Fibroblast of lung (primary cell): ENCODE measurements at regions not wholly inside any gene's neighbourhood (a gene's known extent, or its start where the extent isn't known, plus 50 kb on each side); places are given as distances from the start of the nearest gene placed in this dataset.

Experiments
- DNase-seq, 2 donors: peaks; one replicate each; pipeline versions ENCODE4 v3.0.0 to v3.0.0-alpha.2; 2010; ENCODE audit warnings: low read depth in 2 of 2
- H2AFZ ChIP-seq: 2 replicates; pipeline ENCODE4 v1.5.1; 2012; ENCODE audit warnings: low read length, control low read depth, inconsistent platforms
- H3K27ac ChIP-seq: 2 replicates; pipeline ENCODE4 v1.5.1; 2011; ENCODE audit warnings: low read length, control low read depth; ENCODE audit not compliant: insufficient read depth
- H3K27me3 ChIP-seq: 2 replicates; pipeline ENCODE4 v1.5.1; 2011; ENCODE audit warnings: mild to moderate bottlenecking, low read length; ENCODE audit not compliant: control insufficient read depth, insufficient read depth
- H3K36me3 ChIP-seq: 2 replicates; pipeline ENCODE4 v1.5.1; 2011; ENCODE audit warnings: low read length; ENCODE audit not compliant: control insufficient read depth, insufficient read depth
- H3K4me1 ChIP-seq: 2 replicates; pipeline ENCODE4 v1.5.1; 2011; ENCODE audit warnings: low read length; ENCODE audit not compliant: control insufficient read depth, insufficient read depth; ENCODE audit errors: extremely low read depth
- H3K4me2 ChIP-seq: 2 replicates; pipeline ENCODE4 v1.5.1; 2011; ENCODE audit warnings: low read length, control low read depth; ENCODE audit not compliant: insufficient read depth; ENCODE audit errors: extremely low read depth
- H3K4me3 ChIP-seq, 4 experiments: fragments of 200-600 bp in 1 of 4; sonication (generic) in 1 of 4; replicated peaks in 1 of 4; 2 replicates each; pipeline ENCODE4 v1.5.1; 2011 to 2016; ENCODE audit warnings: low read length in 4 of 4, low read depth in 3 of 4, mild to moderate bottlenecking in 3 of 4, control low read depth in 2 of 4, inconsistent platforms in 1 of 4, mixed read lengths in 1 of 4; ENCODE audit not compliant: insufficient read depth in 1 of 4; ENCODE audit errors: control extremely low read depth in 1 of 4
- H3K79me2 ChIP-seq: 2 replicates; pipeline ENCODE4 v1.5.1; 2012; ENCODE audit warnings: mild to moderate bottlenecking, low read length, inconsistent platforms; ENCODE audit not compliant: control insufficient read depth, insufficient read depth
- H3K9ac ChIP-seq: 2 replicates; pipeline ENCODE4 v1.5.1; 2011; ENCODE audit warnings: mild to moderate bottlenecking, low read length, control low read depth; ENCODE audit not compliant: insufficient read depth
- H3K9me3 ChIP-seq: 2 replicates; pipeline ENCODE4 v1.5.1; 2012; ENCODE audit warnings: low read depth, low read length; ENCODE audit not compliant: control insufficient read depth, insufficient read depth
- H4K20me1 ChIP-seq: 2 replicates; pipeline ENCODE4 v1.5.1; 2011; ENCODE audit warnings: low read length; ENCODE audit not compliant: control insufficient read depth, insufficient read depth; ENCODE audit errors: extremely low read depth
- CTCF ChIP-seq, 2 donors: IDR thresholded peaks in 1 of 2; conservative IDR thresholded peaks in 1 of 2; 1 replicate in 1 of 2; 2 replicates in 1 of 2; pipeline ENCODE4 v1.5.1; 2011 to 2012; ENCODE audit warnings: low read length in 2 of 2, control low read depth in 1 of 2, inconsistent platforms in 1 of 2, low read depth in 1 of 2, mild to moderate bottlenecking in 1 of 2
- EZH2 ChIP-seq: IDR thresholded peaks from 2 replicates; pipeline ENCODE4 v1.5.1; 2012; ENCODE audit warnings: low read length, control low read depth, mild to moderate bottlenecking; ENCODE audit errors: missing control alignments

GRCh38 chr6:48979806-48980205 is 483.2 kb downstream of the MMUT start:
- Histone ChIP-seq H3K9me3 (no peaks in the 10 kb centered on the region), H3K36me3 (no peaks in the 10 kb centered on the region), H4K20me1 (no peaks in the 10 kb centered on the region), H3K27me3 (no peaks in the 10 kb centered on the region), H2AFZ (no peak overlapping the region), H3K79me2 (no peaks in the 10 kb centered on the region), H3K4me2 (no peak overlapping the region), H3K4me1 (no peaks in the 10 kb centered on the region), H3K27ac (no peak overlapping the region), H3K9ac (no peak overlapping the region), H3K4me3 (no peak overlapping the region)
- DNase-seq = no peak
- TF ChIP-seq EZH2 = no peak
- TF ChIP-seq CTCF (conservative IDR thresholded peaks at IDR 0.05 in 1 of 2, IDR thresholded peaks at IDR 0.05 in 1 of 2; ENCODE audit: low read depth in 1 of 2, low read length in 2 of 2) = no peak

- H3K79me2 ChIP-seq = no peaks in the 10 kb centered on the region
- DNase-seq = no peak
- H4K20me1 ChIP-seq = no peaks in the 10 kb centered on the region
- no peak overlapping the region for H3K4me3 ChIP-seq
- H2AFZ ChIP-seq = no peak overlapping the region
- no peak overlapping the region for H3K9ac ChIP-seq
- TF ChIP-seq CTCF (conservative IDR thresholded peaks at IDR 0.05 in 1 of 2, IDR thresholded peaks at IDR 0.05 in 1 of 2; ENCODE audit: low read depth in 1 of 2, low read length in 2 of 2) (no peak), EZH2 (no peak)
- no peaks in the 10 kb centered on the region for H3K27me3 ChIP-seq
- no peak overlapping the region for H3K27ac ChIP-seq
- no peaks in the 10 kb centered on the region for H3K36me3 ChIP-seq
- H3K9me3 ChIP-seq = no peaks in the 10 kb centered on the region
- H3K4me1 ChIP-seq = no peaks in the 10 kb centered on the region
- H3K4me2 ChIP-seq = no peak overlapping the region
Measured at GRCh38 chr6:48979085-48979484, 484.0 kb downstream of the MMUT start.

- Histone ChIP-seq H4K20me1 (no peaks in the 10 kb centered on the region), H3K36me3 (no peaks in the 10 kb centered on the region), H3K4me1 (no peaks in the 10 kb centered on the region), H3K27ac (no peak overlapping the region), H2AFZ (no peak overlapping the region), H3K27me3 (no peaks in the 10 kb centered on the region), H3K4me2 (no peak overlapping the region), H3K9me3 (no peaks in the 10 kb centered on the region), H3K79me2 (no peaks in the 10 kb centered on the region), H3K9ac (no peak overlapping the region), H3K4me3 (no peak overlapping the region)
- TF ChIP-seq EZH2 = no peak
- no peak for TF ChIP-seq CTCF (conservative IDR thresholded peaks at IDR 0.05 in 1 of 2, IDR thresholded peaks at IDR 0.05 in 1 of 2; ENCODE audit: low read depth in 1 of 2, low read length in 2 of 2)
- DNase-seq = peak; percentile 23 to 43
Measured at GRCh38 chr6:48978016-48978415, 485.0 kb downstream of the MMUT start.
